ENCODE measurements at regions not wholly inside any gene's neighbourhood (a gene's known extent, or its start where the extent isn't known, plus 50 kb on each side); places are given as distances from the start of the nearest gene placed in this dataset.

GRCh38 chr11:22037505-22037904, 155.4 kb upstream of the ANO5 start:
- TF ChIP-seq CTCF (IDR thresholded peaks at IDR 0.05 in 4 of 5, conservative IDR thresholded peaks at IDR 0.05 in 1 of 5) (no peak), POLR2A (IDR thresholded peaks at IDR 0.05) (no peak)

Data from gastrocnemius medialis (tissue), 4 donors.